ENCODE measurements at regions not wholly inside any gene's neighbourhood (a gene's known extent, or its start where the extent isn't known, plus 50 kb on each side); places are given as distances from the start of the nearest gene placed in this dataset.

- no peak for FAIRE-seq
Observed at GRCh38 chr2:122358729-122359128, 603.3 kb downstream of the TSN start.

GRCh38 chr2:122363885-122364284 is 608.4 kb downstream of the TSN start:
- FAIRE-seq, result no peak

More at GRCh38 chr2:122358729-122359128, 603.3 kb downstream of the TSN start:
- no peak for DNase-seq (ENCODE audit: insufficient read length, low spot score)

GRCh38 chr2:122366427-122366826 is 611.0 kb downstream of the TSN start:
- no peak for FAIRE-seq
- no peak for DNase-seq (ENCODE audit: insufficient read length, low spot score)

More at GRCh38 chr2:122363885-122364284, 608.4 kb downstream of the TSN start:
- DNase-seq (ENCODE audit: insufficient read length, low spot score), result no peak

- FAIRE-seq, result no peak
Observed at GRCh38 chr2:122366969-122367645, 611.7 kb downstream of the TSN start.

GRCh38 chr2:122367646-122368010 is 612.2 kb downstream of the TSN start:
- DNase-seq (ENCODE audit: insufficient read length, low spot score), result no peak
- no peak for FAIRE-seq

More at GRCh38 chr2:122366969-122367645, 611.7 kb downstream of the TSN start:
- DNase-seq (ENCODE audit: insufficient read length, low spot score), result no peak

- FAIRE-seq (no peak), DNase-seq (ENCODE audit: insufficient read length, low spot score) (no peak)
Observed at GRCh38 chr2:122368576-122369243, 613.3 kb downstream of the TSN start.

GRCh38 chr2:122378521-122378920 is 623.1 kb downstream of the TSN start:
- FAIRE-seq (no peak), DNase-seq (ENCODE audit: insufficient read length, low spot score) (no peak)

GRCh38 chr2:122384768-122385333 is 629.4 kb downstream of the TSN start:
- FAIRE-seq (no peak), DNase-seq (ENCODE audit: insufficient read length, low spot score) (no peak)

GRCh38 chr2:122388208-122388607 is 632.8 kb downstream of the TSN start:
- no peak for FAIRE-seq
- DNase-seq (ENCODE audit: insufficient read length, low spot score), result no peak

GRCh38 chr2:122389694-122390093 is 634.2 kb downstream of the TSN start:
- FAIRE-seq, result no peak
- no peak for DNase-seq (ENCODE audit: insufficient read length, low spot score)

GRCh38 chr2:122390406-122390805 is 635.0 kb downstream of the TSN start:
- FAIRE-seq (no peak), DNase-seq (ENCODE audit: insufficient read length, low spot score) (no peak)

- DNase-seq (ENCODE audit: insufficient read length, low spot score) (no peak), FAIRE-seq (no peak)
Observed at GRCh38 chr2:122391726-122392125, 636.3 kb downstream of the TSN start.

- no peak for DNase-seq (ENCODE audit: insufficient read length, low spot score)
- FAIRE-seq, result no peak
Observed at GRCh38 chr2:122395687-122396086, 640.2 kb downstream of the TSN start.

GRCh38 chr2:122411231-122411630 is 655.8 kb downstream of the TSN start:
- FAIRE-seq, result no peak
- DNase-seq (ENCODE audit: insufficient read length, low spot score), result no peak

- DNase-seq (ENCODE audit: insufficient read length, low spot score) (no peak), FAIRE-seq (no peak)
Observed at GRCh38 chr2:122412360-122412759, 656.9 kb downstream of the TSN start.

- FAIRE-seq (no peak), DNase-seq (ENCODE audit: insufficient read length, low spot score) (no peak)
Observed at GRCh38 chr2:122414902-122415301, 659.5 kb downstream of the TSN start.

- FAIRE-seq (no peak), DNase-seq (ENCODE audit: insufficient read length, low spot score) (no peak)
Observed at GRCh38 chr2:122417114-122417513, 661.7 kb downstream of the TSN start.

- FAIRE-seq (no peak), DNase-seq (ENCODE audit: insufficient read length, low spot score) (no peak)
Observed at GRCh38 chr2:122421775-122422174, 666.3 kb downstream of the TSN start.

GRCh38 chr2:122422384-122422991 is 667.0 kb downstream of the TSN start:
- FAIRE-seq (no peak), DNase-seq (ENCODE audit: insufficient read length, low spot score) (no peak)

- DNase-seq (ENCODE audit: insufficient read length, low spot score) (no peak), FAIRE-seq (no peak)
Observed at GRCh38 chr2:122423934-122424333, 668.5 kb downstream of the TSN start.

- FAIRE-seq (no peak), DNase-seq (ENCODE audit: insufficient read length, low spot score) (no peak)
Observed at GRCh38 chr2:122433123-122433754, 677.8 kb downstream of the TSN start.
